ACHN (cell line): ENCODE measurements at regions not wholly inside any gene's neighbourhood (a gene's known extent, or its start where the extent isn't known, plus 50 kb on each side); places are given as distances from the start of the nearest gene placed in this dataset.

Experiments
- DNase-seq: peaks from one replicate; pipeline ENCODE4 v3.0.0-alpha.2; 2015
- in situ Hi-C: cut with HindIII; loops from 2 replicates; pipeline ENCODE4 v1.10.0; 2017; ENCODE audit warnings: low sequenced_read_pairs, low pct_ligation_motif_present, low pct_unique_long_range_greater_than_20kb

GRCh38 chr12:93136253-93137055 lies 207.4 kb upstream of the EEA1 start:
- in situ Hi-C loops, result no loop called here
- no peak for DNase-seq

- peak; percentile 59 for DNase-seq
- in situ Hi-C loops, result no loop called here
Observed at GRCh38 chr12:93137656-93138612, 208.8 kb upstream of the EEA1 start.

GRCh38 chr12:93139028-93139665 lies 210.1 kb upstream of the EEA1 start:
- DNase-seq, result peak; percentile 58
- in situ Hi-C loops, result no loop called here

- DNase-seq, result no peak
- in situ Hi-C loops, result no loop called here
Observed at GRCh38 chr12:93140325-93140724, 211.2 kb upstream of the EEA1 start.

- no peak for DNase-seq
- in situ Hi-C loops, result no loop called here
Observed at GRCh38 chr12:93140801-93141200, 211.7 kb upstream of the EEA1 start.

GRCh38 chr12:93142881-93143280 lies 213.8 kb upstream of the EEA1 start:
- in situ Hi-C loops, result no loop called here
- no peak for DNase-seq

- DNase-seq, result no peak
- in situ Hi-C loops, result no loop called here
Observed at GRCh38 chr12:93144109-93144508, 215.0 kb upstream of the EEA1 start.

- in situ Hi-C loops, result no loop called here
- DNase-seq, result no peak
Observed at GRCh38 chr12:93145086-93145485, 216.0 kb upstream of the EEA1 start.

GRCh38 chr12:93146263-93146939 lies 217.3 kb upstream of the EEA1 start:
- no peak for DNase-seq
- in situ Hi-C loops, result no loop called here

- in situ Hi-C loops, result no loop called here
- DNase-seq, result no peak
Observed at GRCh38 chr12:93146970-93147369, 217.9 kb upstream of the EEA1 start.

GRCh38 chr12:93148412-93148811 lies 219.3 kb upstream of the EEA1 start:
- in situ Hi-C loops, result no loop called here
- no peak for DNase-seq

GRCh38 chr12:93149229-93149628 lies 220.1 kb upstream of the EEA1 start:
- DNase-seq, result no peak
- in situ Hi-C loops, result no loop called here

- DNase-seq, result no peak
- in situ Hi-C loops, result no loop called here
Observed at GRCh38 chr12:93151079-93151762, 222.1 kb upstream of the EEA1 start.

GRCh38 chr12:93152617-93153016 lies 223.5 kb upstream of the EEA1 start:
- in situ Hi-C loops, result no loop called here
- DNase-seq, result no peak

- in situ Hi-C loops, result no loop called here
- no peak for DNase-seq
Observed at GRCh38 chr12:93153321-93153720, 224.2 kb upstream of the EEA1 start.

- DNase-seq, result no peak
- in situ Hi-C loops, result no loop called here
Observed at GRCh38 chr12:93154096-93154728, 223.5 kb upstream of the NUDT4 start.

- in situ Hi-C loops, result no loop called here
- no peak for DNase-seq
Observed at GRCh38 chr12:93154753-93155480, 222.8 kb upstream of the NUDT4 start.
